ENCODE measurements at regions not wholly inside any gene's neighbourhood (a gene's known extent, or its start where the extent isn't known, plus 50 kb on each side); places are given as distances from the start of the nearest gene placed in this dataset.

- TF ChIP-seq CTCF (IDR thresholded peaks at IDR 0.05) (no peak), POLR2A (IDR thresholded peaks at IDR 0.05) (no peak)
Measured at GRCh38 chr7:52369922-52370321, 665.5 kb upstream of the POM121L12 start.

Data from right lobe of liver (tissue), 4 donors.